Urinary bladder (tissue), 4 donors: ENCODE measurements at regions not wholly inside any gene's neighbourhood (a gene's known extent, or its start where the extent isn't known, plus 50 kb on each side); places are given as distances from the start of the nearest gene placed in this dataset. TPM values are rescaled to one million over a fixed set of nuclear protein-coding genes. Genes with fewer than 3 reads are reported as not detected.

ENCODE experiments used
- DNase-seq: peaks from one replicate; pipeline ENCODE4 v3.0.0-alpha.2; 2015; ENCODE audit errors: extremely low spot score
- H3K27ac ChIP-seq: one replicate; pipeline ENCODE4 v1.5.1; 2013; ENCODE audit warnings: low read depth, mild to moderate bottlenecking, moderate library complexity
- H3K36me3 ChIP-seq: one replicate; pipeline ENCODE4 v1.6.1; 2013; ENCODE audit warnings: mild to moderate bottlenecking, moderate library complexity; ENCODE audit not compliant: insufficient read depth
- H3K4me1 ChIP-seq: one replicate; pipeline ENCODE4 v1.6.1; 2013; ENCODE audit warnings: mild to moderate bottlenecking, moderate library complexity; ENCODE audit not compliant: insufficient read depth
- H3K4me3 ChIP-seq: one replicate; pipeline ENCODE4 v1.5.1; 2013; ENCODE audit warnings: low read depth, low read length
- WGBS: extraction: QIAGEN DNeasy Blood & Tissue Kit; methylation state at CpG from one replicate; pipeline ENCODE4 v1.1.7; 2013; 5-methylcytosine and 5-hydroxymethylcytosine counted together
- small RNA-seq: library from RNA; depleted of rRNA; stranded (forward); fragments of <200 nt; gene quantifications from one replicate; pipeline ENCODE3, GENCODE V24; 2014
- donor health status: healthy with polysubstance abuse.
- donor health status: healthy.

- DNase-seq: no peak
- Histone ChIP-seq H3K27ac (no peak overlapping the region), H3K4me3 (no peak overlapping the region), H3K36me3 (no peaks in the 10 kb centered on the region), H3K4me1 (no peaks in the 10 kb centered on the region)
- WGBS: 86% methylated on average over 2 of the region's 2 CpGs
Measured at GRCh38 chr11:15913261-15913660, 443.1 kb downstream of the SOX6 start.

Small RNAs in the stretch of these regions (small RNA-seq; reads per million reads assigned to genes)
- gene RF00324: not detected
